T-helper 2 cell treated with Interferon-gamma antibody and Interleukin-4, amounts not matched to agents 5 μg/mL and 100 μg/mL, for 36 hours (primary cell): ENCODE measurements at regions not wholly inside any gene's neighbourhood (a gene's known extent, or its start where the extent isn't known, plus 50 kb on each side); places are given as distances from the start of the nearest gene placed in this dataset.
A peak's percentile ranks its signal among the peaks of the same experiment; 100 is the strongest.

ENCODE experiments used
- DNase-seq: peaks from one replicate; pipeline ENCODE4 v3.0.0; 2021; ENCODE audit warnings: low spot score
- H3K27ac Mint-ChIP-seq: one replicate; pipeline ENCODE4 v1.8.0; 2021; ENCODE audit warnings: mild to moderate bottlenecking, mixed read lengths
- H3K27me3 Mint-ChIP-seq: one replicate; pipeline ENCODE4 v1.8.0; 2021; ENCODE audit warnings: low read depth, mixed read lengths
- H3K36me3 Mint-ChIP-seq: one replicate; pipeline ENCODE4 v1.8.0; 2021; ENCODE audit warnings: low read depth, mixed read lengths
- H3K4me1 Mint-ChIP-seq: one replicate; pipeline ENCODE4 v1.8.0; 2021; ENCODE audit warnings: low read depth, mixed read lengths
- H3K4me3 Mint-ChIP-seq: one replicate; pipeline ENCODE4 v1.8.0; 2022; ENCODE audit warnings: mild to moderate bottlenecking, moderate library complexity, mixed read lengths
- H3K9me3 Mint-ChIP-seq: one replicate; pipeline ENCODE4 v1.8.0; 2021; ENCODE audit warnings: mixed read lengths

DNA sequence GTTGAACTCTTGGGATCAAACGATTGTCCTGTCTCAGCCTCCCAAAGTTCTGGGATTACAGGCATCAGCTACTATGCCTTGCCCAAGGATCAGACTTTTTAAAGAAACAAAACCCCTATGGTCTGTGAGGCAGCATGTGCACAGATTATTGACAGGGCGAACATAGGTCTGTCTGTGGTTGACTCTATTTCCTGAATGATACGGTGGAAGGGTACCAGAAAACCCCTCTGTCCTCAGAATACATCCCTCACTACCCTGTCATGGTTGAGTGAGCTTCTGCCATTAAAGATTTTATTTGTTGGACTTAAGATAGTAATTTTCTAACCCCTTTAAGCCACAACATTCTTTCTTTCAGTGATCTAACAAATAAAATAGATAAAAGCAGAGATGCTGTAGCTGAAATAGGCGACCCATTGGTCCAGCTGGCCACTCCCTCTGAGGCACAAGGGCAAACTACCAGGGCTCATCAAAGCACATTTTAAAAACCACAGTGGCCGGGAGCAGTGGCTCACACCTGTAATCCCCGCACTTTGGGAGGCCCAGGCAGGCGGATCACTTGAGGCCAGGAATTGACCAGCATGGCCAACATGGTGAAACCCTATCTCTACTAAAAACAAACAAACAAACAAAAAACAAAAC lies 84.9 kb upstream of the ANKRD55 start:
- H3K27ac Mint-ChIP-seq, result no peak overlapping the region
- no peak for DNase-seq
- H3K36me3 Mint-ChIP-seq, result no peaks in the 10 kb centered on the region
- H3K4me1 Mint-ChIP-seq, result peaks cover 28% of the 10 kb centered on the region
- no peaks in the 10 kb centered on the region for H3K27me3 Mint-ChIP-seq
- H3K4me3 Mint-ChIP-seq, result no peak overlapping the region
- H3K9me3 Mint-ChIP-seq, result no peaks in the 10 kb centered on the region

DNA sequence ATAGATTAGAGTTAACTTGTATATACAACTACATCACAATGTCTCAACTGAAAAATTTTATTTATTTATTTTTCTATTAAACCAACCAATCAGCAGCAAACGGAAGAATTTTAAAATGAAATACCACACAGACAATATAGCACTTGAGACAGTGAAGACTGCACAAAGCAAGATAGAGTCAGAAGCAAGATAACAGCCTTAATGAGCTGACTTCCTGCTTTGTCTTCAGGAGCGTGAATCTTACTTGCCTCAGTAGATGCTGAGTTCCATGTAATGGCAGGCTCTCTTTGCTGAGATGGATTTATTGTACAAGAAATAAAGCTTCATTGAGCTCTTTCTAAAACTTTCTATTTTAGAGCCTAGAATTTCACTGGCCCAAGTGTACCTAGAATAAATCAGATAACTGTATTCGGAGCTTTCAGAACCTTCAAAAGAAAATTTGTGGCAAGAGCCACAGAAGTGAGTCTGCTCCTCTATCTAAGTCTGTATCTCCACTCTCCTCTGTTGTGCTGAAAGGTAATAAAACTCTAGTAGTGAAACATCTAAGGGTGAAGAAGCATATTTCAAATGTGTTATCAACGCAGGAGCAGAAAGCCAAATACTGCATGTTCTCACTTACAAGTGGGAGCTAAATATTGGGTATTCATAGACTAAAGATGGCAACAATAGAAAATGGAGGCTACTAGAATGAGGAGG lies 83.3 kb upstream of the ANKRD55 start:
- Mint-ChIP-seq H3K27ac (peak overlapping the region; percentile 68), H3K4me1 (peaks cover 29% of the 10 kb centered on the region), H3K36me3 (no peaks in the 10 kb centered on the region), H3K27me3 (no peaks in the 10 kb centered on the region), H3K4me3 (peak overlapping the region; percentile 46), H3K9me3 (no peaks in the 10 kb centered on the region)
- no peak for DNase-seq

DNA sequence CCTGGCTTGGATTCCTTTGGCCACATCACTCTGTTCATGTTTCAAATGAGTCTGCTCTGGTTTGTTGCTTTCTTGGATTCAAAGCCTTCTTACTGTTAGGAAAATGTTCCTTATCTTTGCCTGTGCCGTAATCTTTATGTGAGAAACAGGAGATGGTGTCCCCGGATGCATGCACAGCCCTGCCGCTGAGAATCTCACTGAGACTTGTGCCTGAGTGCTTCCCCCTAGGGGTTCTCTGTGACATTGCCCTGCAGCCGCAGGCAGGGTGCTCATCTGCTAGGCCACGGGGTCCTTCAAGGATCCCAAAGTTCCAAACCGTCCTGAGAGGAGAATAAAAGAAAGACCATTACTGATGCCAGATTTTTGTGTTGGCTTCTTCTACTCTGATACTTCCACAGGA lies 81.4 kb upstream of the ANKRD55 start:
- Mint-ChIP-seq H3K4me1 (peaks cover 28% of the 10 kb centered on the region), H3K4me3 (no peak overlapping the region)
- no peak for DNase-seq

DNA sequence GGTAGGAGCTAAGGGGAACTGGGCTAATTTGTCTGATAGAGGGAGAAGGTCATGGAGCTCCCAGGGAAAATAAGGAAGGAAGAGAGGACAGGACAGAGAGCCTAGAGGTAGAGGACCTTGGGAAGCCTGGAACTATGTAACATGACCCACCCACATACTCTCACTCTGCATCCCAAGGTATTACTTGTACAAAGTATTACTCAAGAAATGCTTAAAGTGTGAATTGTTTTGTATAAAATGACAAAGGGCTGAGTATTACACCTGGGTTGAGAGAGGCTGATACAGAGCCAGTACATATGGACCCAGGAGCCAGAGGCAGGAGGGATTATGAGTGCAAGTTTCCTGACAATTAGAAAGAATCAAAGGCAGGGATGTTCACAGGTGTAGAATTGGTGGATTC lies 80.5 kb upstream of the ANKRD55 start:
- Mint-ChIP-seq H3K27me3 (peaks cover 4% of the 10 kb centered on the region), H3K4me1 (peaks cover 24% of the 10 kb centered on the region), H3K9me3 (no peaks in the 10 kb centered on the region), H3K36me3 (no peaks in the 10 kb centered on the region), H3K27ac (no peak overlapping the region), H3K4me3 (no peak overlapping the region)
- no peak for DNase-seq

More for the DNA sequence above, 81.4 kb upstream of the ANKRD55 start:
- H3K9me3 Mint-ChIP-seq, result no peaks in the 10 kb centered on the region
- peaks cover 4% of the 10 kb centered on the region for H3K27me3 Mint-ChIP-seq
- no peak overlapping the region for H3K27ac Mint-ChIP-seq
- no peaks in the 10 kb centered on the region for H3K36me3 Mint-ChIP-seq

DNA sequence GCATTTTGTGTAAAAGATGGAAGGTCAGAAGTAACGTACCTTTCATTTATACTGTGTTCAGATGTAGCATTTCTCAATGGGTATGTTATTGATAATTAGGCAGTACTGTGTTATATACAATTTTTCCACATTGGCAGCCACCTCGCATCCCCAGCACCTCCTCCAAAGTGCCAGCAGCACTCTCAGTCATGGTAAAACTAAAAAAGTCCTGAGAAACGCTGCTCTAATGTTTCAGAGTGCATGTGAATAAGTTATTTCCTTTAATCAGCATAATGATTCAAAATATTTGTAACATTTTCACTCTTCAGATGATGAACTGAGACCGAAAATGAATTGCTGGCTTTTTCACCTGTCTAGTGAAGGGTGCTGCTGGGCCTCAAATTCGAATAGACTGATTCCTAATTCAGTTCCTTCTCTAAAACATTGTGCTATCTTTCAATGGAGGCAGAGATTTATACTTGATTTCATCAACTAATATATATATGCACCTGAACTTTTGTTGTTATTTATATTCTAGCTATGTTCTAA lies 79.9 kb upstream of the ANKRD55 start:
- H3K4me1 Mint-ChIP-seq, result peaks cover 22% of the 10 kb centered on the region
- H3K27ac Mint-ChIP-seq, result no peak overlapping the region

DNA sequence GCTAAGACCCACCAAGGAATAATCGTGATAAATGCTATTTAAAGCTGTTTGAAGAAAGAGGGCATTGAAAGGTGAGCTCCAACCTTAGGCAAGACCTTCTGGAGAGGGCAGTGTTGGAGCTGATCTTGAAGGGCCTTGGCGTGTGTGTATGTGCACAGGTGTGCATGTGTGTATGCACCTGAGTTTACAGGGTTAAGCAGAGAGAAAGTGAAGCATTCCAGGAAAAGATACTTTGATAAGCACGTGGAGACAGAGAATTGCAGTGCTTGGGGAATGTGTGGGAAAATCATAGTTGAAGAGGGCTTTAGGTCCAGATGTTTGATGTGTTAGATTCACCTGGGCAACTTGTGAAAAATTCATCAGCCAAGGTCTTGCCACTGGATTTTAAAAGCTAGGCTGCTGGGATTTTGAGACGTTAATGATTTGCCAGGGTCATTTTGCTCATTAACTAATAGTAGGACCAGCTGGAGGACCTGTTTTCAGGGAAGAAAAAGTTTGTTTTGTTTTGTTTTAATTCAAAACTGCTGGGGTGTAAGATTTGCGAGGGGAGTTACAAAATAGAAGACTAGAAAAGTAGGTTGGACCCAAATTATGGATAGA lies 78.3 kb upstream of the ANKRD55 start:
- H3K36me3 Mint-ChIP-seq, result no peaks in the 10 kb centered on the region
- no peak overlapping the region for H3K4me3 Mint-ChIP-seq
- H3K27ac Mint-ChIP-seq, result no peak overlapping the region
- peaks cover 4% of the 10 kb centered on the region for H3K27me3 Mint-ChIP-seq
- no peak for DNase-seq
- H3K9me3 Mint-ChIP-seq, result peaks cover 6% of the 10 kb centered on the region
- H3K4me1 Mint-ChIP-seq, result peaks cover 12% of the 10 kb centered on the region

More for the DNA sequence above, 79.9 kb upstream of the ANKRD55 start:
- Mint-ChIP-seq H3K36me3 (no peaks in the 10 kb centered on the region), H3K27me3 (peaks cover 4% of the 10 kb centered on the region), H3K9me3 (no peaks in the 10 kb centered on the region), H3K4me3 (no peak overlapping the region)
- DNase-seq, result no peak

DNA sequence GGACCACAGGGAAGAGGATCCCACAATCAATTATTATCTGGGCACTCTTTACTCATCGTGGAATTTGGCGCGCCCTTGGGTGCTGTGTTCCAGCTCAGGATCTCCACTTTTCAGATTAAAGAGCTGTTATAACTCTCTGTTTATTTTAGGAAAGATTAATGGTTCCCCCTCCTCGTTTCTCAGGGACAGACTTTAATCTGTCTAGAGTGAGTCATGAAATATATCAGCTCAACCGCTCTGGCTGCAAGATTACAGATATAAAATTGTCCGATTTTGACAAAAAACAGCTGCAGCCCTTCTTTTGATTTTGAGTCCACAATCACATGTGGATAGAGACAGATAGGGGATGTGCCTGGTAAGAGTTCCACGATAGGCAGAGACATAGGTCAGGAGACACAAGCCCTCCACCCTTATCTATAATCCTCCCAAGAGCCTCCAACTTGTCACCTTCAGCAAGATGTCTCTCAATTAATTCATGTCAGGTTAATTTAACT lies 77.6 kb upstream of the ANKRD55 start:
- Mint-ChIP-seq H3K4me3 (no peak overlapping the region), H3K27me3 (peaks cover 4% of the 10 kb centered on the region), H3K36me3 (peaks cover 3% of the 10 kb centered on the region)

DNA sequence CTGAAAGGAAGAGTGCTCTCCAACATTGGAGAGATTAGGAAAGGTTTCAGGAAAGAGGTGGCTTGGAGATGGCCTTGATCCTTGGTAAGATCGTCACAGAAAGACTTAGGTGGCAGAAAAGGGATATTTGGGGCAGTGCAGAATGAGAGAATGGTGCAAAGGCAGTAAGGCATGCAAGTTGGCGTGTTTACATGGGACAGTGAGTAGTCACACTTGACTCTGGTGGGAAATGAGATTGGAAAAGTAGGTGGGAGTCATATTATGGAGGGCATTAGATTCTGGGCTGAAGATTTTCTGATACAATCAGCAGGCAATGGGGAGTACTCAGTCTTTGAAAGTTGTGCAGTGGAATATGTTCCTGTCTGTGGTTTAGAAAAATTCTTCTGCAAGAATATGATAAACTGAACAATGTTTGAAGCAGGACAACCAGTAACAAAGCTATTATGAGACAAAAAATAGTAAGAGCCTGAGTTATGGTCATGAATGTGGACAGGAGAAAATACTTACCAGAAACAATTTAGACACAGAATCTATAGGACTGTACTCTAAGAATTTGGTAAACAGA lies 76.2 kb upstream of the ANKRD55 start:
- Mint-ChIP-seq H3K27me3 (peaks cover 4% of the 10 kb centered on the region), H3K9me3 (peaks cover 15% of the 10 kb centered on the region), H3K4me3 (no peak overlapping the region), H3K4me1 (peaks cover 8% of the 10 kb centered on the region), H3K27ac (no peak overlapping the region), H3K36me3 (peaks cover 5% of the 10 kb centered on the region)
- DNase-seq, result no peak

More for the DNA sequence above, 77.6 kb upstream of the ANKRD55 start:
- Mint-ChIP-seq H3K27ac (no peak overlapping the region), H3K4me1 (peaks cover 8% of the 10 kb centered on the region), H3K9me3 (peaks cover 12% of the 10 kb centered on the region)
- DNase-seq, result no peak

DNA sequence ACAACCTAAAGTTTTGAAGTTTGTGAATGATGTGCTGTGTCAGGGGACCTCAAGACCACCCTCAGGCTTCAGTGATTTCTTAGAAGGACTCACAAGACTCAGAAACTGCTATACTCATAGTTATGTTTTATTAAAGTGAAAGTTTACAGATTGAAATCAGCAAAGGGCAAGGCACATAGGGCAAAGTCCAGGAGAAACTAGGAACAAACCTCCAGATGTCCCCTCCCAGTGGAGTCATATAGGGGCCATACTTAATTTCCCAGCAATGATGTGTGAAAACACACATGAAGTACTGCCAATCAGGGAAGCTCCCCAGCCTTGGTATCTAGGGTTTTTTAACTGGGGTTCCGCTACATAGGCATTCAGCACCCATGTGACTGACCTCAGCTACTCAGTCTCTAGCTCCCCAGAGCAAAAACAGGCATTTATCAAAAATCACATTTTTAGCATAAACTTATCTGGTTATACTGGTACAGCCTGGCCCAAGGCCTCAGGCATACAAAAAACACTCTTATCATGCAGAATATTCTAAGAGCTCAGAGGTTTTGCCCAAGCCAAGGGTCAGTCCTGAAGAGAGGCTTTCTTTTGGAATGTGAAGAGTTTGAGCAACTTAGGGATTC lies 74.7 kb upstream of the ANKRD55 start:
- no peak overlapping the region for H3K4me3 Mint-ChIP-seq
- DNase-seq, result no peak
- H3K4me1 Mint-ChIP-seq, result peaks cover 7% of the 10 kb centered on the region
- H3K27me3 Mint-ChIP-seq, result peaks cover 4% of the 10 kb centered on the region
- peaks cover 15% of the 10 kb centered on the region for H3K9me3 Mint-ChIP-seq
- no peak overlapping the region for H3K27ac Mint-ChIP-seq
- H3K36me3 Mint-ChIP-seq, result peaks cover 5% of the 10 kb centered on the region

DNA sequence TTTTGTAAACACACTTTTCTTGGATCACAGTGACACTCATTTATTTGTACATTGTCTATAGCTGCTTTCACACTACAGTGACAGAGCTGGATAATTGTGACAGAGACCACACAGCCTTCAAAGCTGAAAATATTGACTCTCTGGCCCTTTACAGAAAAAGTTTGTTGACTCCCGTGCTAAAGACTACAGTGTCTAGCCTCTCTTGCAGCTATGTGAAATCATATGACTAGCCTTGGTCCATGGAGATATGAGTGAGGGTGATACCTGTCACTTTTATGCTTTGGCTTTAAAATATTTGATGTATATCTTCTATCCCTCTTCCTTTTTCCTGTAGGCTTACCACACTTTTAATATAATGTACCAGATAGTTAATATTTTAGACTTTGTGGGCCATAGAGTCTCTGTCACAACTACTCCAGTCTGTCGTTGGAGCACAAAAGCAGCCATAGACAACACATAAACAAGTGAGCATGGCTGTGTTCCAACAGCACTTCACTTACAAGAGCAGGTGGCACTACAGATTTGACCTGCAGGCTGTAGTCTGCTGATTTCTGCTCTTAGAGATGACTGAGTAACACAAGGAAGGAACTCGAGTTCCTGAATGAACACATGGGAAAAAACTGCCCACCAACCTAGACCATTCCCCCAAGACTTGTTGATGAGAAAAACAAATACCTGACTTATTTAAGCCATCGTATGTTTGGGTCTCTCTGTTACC lies 73.5 kb upstream of the ANKRD55 start:
- Mint-ChIP-seq H3K9me3 (peaks cover 15% of the 10 kb centered on the region), H3K27ac (no peak overlapping the region), H3K27me3 (peaks cover 4% of the 10 kb centered on the region), H3K4me3 (no peak overlapping the region), H3K36me3 (peaks cover 5% of the 10 kb centered on the region), H3K4me1 (peaks cover 2% of the 10 kb centered on the region)
- DNase-seq, result no peak

DNA sequence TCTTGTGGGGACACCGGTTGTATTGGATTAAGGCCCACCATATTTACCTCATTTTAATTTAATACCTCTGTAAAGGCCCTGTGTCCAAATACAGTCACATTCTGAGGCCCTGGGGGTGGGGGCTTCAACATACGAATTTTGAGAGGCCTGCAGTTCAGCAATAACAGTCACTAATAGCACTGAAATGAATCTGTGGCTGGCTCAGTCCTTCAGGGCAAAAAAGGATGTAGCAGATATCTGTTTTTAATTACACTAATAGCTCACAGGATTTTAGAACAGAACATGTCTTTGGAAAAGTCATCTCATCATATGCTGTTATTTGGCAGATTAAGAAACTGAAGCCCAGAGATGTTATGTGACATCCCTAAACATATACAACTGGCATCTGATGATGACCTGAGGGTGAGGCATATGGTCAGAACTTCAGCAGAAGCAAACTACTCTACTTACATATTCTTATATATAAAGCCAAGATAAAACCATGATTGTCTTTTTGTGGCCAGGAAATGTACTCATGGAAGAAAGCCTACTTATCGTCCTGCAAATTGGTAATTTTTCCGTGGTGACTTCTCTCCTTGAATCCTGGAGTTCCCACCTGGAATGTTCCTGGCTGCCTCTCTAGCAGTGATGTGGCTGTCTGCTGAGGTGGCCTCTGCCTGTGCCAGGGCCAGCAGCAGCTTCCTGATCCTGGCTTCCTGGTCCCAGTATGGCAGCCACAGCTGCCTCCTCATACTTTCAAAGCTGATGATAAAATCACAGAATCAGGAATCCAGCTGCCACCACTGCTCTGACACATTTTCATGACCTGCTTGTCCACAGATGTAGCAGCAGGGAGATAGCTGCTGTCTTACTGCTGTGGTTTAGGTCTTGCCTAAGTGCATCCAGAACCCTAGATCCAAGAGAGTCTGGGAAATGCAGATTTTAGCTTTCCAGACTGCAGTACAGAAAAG lies 72.1 kb upstream of the ANKRD55 start:
- peaks cover 3% of the 10 kb centered on the region for H3K4me1 Mint-ChIP-seq
- no peak overlapping the region for H3K27ac Mint-ChIP-seq
- DNase-seq, result no peak
- no peak overlapping the region for H3K4me3 Mint-ChIP-seq
- peaks cover 15% of the 10 kb centered on the region for H3K9me3 Mint-ChIP-seq
- H3K36me3 Mint-ChIP-seq, result peaks cover 5% of the 10 kb centered on the region
- peaks cover 4% of the 10 kb centered on the region for H3K27me3 Mint-ChIP-seq

DNA sequence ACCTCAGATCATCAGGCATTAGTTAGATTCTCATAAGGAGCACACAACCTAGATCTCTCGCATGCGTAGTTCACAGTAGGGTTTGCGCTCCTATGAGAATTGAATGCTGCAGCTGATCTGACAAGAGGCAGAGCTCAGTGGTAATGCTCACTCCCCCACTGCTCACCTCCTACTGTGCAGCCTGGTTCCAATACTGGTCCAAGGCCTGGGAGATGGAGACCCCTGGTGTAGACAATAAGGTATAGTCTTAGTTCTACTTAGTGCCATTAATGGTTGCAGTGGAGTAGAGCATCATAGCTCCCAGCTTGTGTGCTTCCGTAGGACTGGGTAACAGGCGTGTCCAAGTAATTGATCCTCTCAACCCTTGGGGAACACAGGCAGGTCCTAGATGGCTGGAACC lies 70.4 kb upstream of the ANKRD55 start:
- Mint-ChIP-seq H3K4me3 (no peak overlapping the region), H3K27me3 (no peaks in the 10 kb centered on the region), H3K9me3 (peaks cover 15% of the 10 kb centered on the region), H3K36me3 (peaks cover 5% of the 10 kb centered on the region), H3K27ac (no peak overlapping the region), H3K4me1 (peaks cover 1% of the 10 kb centered on the region)
- DNase-seq, result no peak
